DMS153 (cell line): ENCODE measurements at regions not wholly inside any gene's neighbourhood (a gene's known extent, or its start where the extent isn't known, plus 50 kb on each side); places are given as distances from the start of the nearest gene placed in this dataset.
"Not testable (repeated sequence)": the region's sequence is repeated elsewhere in the genome, so short reads cannot be mapped to it uniquely, and the experiment has no call there.

ENCODE experiments used
- DNase-seq: peaks from one replicate; lab custom pipeline; 2025; lab: John Stamatoyannopoulos, UW

DNA sequence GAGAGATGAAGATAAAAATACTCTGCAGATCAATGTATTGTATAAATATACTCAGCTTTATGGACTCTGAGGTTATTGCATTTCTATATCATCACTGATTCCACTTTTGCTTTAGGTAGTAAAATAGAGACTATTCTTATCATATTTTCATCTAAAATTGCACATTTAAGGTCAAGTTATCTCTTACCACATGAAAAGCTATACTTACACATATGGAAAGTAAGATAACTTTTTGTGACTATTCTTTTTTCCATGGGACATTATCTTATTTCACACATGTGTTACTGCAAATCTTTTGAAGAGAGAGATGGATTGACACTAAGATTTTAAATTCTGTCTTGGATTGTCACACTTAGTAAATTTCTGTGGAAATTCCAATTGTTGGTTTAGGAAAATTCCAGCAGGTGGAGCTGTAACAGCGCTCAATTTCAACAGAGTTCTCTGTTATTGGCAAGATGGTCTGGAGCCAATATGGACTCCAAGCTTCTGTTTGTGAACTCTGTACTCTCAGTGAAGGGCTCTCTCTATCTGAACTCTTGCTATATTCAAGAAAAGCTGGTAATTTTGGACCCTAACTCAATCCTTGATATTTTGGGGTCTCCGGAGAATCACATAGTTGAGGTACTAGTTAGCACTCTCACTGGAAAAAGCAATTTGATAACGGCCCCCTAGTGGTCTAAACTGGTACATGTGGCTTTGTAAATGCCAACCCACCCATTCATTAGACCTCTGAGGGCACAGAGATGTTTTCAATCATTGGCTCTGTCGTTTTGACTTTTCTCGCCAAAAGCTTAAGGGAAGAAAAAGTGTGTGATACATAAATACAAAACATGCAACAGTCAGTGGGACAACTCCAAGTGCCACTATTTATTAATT lies 429.7 kb downstream of the ETS1 start:
- DNase-seq = peak; percentile 57

DNA sequence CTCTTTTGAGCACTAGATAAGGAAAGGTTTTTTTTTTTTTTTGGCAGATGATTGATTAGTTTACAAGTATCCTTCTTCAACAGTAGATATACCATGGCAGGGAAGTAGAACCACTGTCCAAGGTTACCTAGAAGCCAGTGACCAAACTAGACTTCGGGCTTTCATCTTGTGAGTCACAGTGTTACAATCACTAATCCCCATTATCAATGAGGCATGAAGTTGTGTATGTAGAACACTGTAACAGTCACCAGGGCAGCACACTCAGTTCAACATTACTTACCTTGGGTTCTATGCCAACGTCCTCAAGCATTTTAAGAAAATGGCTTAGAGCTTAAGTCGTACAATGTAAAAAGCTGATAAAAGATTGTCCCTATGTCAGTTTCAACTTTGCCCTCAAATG lies 430.9 kb downstream of the ETS1 start:
- no peak for DNase-seq

DNA sequence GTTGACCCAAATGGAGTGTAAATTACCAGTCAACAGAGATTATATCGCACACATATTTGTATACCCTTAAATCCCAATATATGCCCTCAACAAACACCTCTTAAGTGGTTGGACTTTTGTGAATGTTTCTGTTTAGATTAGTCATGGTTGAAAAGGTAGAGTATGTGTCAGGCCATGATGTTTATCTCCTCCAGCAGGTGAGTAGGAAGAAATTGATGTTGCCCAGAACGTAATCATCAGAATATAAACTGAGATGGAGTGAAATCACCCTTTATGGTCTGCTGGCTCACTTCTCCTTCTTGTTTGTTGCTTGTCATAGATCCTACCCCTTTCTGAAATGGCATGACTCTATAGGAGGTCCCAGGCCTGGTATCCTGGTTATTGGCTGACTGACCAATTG lies 431.8 kb downstream of the ETS1 start:
- no peak for DNase-seq

DNA sequence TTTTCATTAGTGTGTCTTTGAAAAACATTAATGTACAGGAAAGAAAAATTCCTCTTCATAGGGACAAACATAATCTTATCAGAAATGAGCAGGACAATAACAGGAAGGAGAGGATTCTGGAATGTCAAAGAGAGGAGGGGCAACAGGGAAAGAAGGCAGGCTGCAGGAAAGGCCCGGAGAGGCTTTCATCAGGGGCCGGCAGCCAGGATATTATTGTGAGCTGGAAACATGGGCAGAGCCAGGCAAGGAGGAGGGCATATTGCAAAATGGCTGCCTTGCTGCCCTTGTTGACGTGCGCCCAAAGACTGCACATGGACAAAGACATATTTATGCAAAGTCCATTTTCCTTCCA lies 433.7 kb downstream of the ETS1 start:
- no peak for DNase-seq

DNA sequence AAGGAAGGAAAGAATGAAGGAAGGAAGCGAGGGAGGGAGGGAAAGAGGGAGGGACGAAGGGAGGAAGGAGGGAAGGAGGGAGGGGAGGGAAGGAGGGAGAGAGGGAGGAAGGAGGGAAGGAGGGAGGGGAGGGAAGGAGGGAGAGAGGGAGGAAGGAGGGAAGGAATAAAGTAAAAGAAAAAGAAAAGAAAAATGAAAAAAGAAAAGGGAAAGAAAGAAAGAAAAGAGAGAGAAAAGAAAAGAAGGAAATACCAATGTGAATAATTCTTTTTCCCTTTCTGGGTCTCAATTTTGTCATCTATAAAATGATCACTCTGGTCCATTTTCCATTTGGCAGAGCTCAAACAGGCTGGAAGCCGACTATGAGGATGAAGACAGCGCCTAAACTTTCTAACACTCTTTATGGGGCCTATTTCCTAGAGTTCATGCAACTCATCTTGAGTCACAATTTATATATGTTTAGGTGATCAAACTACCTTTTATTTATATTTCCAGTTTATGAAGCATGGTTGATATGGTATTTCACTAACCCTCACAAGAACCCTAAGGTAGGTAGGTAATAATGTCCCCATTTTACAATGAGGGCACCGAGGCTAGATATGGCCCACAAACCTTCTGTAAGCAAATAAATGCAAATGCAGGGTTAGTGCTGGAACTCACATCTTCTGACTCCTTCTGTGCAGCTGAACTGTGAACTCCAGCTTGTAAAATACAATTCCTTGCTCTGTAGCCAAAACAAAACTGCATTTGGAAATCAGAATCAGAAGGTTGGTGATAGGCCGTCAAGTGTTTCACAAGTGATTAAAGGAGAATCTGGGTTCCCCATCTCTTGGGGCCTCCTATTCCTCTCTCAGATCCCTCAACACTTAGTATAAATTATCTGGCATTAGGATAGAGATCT lies 434.3 kb downstream of the ETS1 start:
- no peak for DNase-seq

DNA sequence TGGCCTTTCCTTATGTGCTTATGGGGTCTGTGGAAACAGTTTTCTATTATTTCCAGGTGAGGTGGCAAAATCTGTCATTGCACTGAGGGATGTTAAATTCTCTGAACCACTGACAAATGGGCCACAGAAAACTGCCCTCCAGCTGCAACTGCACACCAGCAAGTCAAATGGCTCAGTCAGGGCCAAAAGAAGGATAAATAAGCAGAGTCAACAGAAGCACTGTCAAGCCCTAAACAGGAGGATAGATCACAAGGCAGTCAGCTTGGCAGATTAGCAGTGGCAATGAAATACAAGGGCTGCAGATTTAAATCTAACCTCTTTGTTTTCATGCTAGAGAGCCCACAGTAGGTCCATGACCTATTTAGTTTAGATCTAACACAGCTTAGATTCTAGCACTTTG lies 435.6 kb downstream of the ETS1 start:
- no peak for DNase-seq

DNA sequence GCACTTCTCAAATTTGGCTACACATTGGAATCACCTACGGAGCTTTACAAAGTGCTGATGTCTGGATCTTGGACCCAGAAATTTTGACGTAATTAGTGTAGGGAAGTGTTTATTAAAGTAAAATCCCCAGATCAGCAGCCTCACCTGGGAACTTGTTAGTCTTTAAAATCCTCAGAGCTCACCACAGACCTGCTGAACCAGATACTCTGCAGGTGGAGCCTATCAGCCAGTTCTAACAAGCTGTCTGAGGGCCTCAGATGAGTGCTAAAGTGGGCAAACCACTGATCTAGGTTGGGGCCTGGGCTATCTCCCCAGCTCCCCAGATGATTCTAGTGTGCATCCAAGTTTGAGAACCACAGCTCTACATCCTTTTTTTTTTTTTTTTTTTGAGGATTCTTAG lies 436.0 kb downstream of the ETS1 start:
- no peak for DNase-seq

DNA sequence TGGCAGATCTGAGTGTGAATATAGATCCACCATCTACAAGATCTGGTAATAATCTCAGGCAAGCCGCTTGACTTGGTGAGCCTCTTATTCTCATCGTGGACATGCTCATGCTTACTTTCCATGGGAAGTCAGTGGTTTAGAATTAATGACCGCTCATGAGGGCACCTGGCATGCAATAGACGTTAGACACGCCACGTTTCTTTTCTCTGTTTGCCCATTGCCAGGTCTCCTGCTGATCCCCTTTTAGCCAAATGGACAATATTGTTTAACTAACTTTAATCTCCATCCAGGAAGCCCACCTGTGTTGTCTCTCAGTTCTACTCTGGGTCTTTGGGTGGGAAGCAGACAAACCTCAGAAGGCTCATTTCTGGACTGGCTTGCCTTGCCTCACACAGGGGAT lies 439.1 kb downstream of the ETS1 start:
- no peak for DNase-seq

DNA sequence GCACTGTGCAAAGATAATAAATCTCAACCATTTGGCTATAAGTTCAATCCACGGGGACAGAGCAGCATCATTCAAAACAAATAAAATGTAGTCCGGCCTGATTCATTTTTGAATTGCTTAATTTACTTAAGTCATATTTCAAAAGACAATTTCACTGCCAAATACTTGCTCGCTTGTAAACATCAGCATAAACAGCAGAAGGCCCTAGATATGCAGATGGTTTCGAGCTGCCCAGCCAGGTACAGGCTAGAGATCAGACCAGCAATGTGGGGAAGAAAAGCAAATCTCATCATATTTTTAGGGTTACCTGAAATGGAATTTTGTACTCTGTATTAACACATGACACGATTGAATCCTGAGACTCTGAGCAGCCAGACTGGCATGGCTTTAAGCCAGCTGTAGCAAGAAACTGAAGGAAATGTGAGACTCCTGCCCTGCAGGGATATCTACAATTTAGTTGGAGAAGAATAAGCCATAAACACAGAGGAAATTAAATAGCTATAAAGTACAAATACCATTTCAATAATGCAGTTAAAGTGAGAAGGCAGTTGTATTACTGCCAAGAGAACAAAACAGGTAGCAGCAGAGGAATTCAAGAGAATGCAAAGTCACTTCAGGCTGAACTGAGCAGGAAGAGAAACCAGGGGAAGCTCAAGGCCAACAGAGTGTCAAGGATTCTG lies 440.3 kb downstream of the ETS1 start:
- DNase-seq = no peak

DNA sequence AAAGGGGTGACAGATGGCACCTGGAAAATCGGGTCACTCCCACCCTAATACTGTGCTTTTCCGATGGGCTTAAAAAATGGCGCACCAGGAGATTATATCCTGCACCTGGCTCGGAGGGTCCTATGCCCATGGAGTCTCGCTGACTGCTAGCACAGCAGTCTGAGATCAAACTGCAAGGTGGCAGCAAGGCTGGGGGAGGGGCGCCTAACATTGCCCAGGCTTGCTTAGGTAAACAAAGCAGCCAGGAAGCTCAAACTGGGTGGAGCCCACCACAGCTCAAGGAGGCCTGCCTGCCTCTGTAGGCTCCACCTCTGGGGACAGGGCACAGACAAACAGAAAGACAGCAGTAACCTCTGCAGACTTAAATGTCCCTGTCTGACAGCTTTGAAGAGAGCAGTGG lies 447.1 kb downstream of the ETS1 start:
- not testable (repeated sequence) for DNase-seq

DNA sequence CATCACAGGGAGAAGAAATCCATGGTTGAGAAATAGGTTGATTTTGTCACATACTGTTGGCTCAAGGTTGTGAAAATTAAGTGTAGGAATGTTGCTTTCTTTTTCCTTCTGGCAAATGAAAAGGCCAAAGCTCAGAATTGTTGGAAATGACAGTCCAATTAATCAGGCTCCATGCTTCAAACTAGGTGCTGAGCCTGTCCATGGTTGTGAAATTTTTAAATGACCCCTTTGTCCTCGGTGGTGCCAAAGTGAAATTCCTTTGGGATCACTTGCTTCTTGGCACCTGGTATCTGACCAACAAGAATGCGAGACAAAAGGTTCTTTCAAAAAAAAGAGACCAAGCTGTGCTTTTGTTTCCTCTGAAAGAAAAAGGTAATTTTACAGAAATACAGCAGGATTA lies 451.9 kb downstream of the ETS1 start:
- no peak for DNase-seq

DNA sequence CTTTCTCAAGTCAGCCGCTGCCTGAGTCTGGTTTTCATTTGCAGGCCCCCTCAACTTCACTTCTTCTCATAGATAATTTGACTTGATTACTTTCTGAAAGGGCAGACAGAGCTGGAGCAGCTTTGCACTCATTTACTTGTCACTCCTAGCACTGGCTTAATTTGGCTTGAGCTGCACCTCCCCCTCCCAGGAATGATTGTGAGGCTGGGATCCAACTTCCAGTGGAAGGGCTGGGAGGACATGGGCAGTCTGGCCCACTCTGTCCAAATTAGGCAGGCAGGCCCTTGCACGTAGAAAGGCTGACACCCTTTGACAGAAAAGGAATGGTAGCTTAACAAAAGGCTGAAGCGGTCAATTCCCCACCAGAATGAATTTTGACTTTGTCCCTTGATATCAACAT lies 453.9 kb downstream of the ETS1 start:
- no peak for DNase-seq

DNA sequence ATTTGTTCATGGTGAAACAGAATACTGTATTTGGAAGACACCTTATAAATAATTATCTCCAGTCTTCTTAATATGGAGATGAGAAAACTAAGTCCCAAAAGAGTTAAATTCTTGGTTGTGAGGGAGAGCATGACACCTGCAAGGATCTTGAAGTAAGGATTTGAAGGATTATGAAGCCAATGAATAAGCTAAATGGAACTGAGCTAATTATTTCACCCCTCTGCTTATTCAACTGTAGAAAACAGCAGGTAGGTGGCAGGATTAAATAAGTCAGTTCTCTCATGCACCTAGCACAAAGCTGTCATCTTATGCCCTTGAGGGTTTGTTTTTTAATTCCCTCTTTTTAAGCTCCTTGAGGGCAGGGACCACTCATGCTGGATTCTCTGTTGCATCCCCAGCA lies 457.3 kb downstream of the ETS1 start:
- DNase-seq = no peak

DNA sequence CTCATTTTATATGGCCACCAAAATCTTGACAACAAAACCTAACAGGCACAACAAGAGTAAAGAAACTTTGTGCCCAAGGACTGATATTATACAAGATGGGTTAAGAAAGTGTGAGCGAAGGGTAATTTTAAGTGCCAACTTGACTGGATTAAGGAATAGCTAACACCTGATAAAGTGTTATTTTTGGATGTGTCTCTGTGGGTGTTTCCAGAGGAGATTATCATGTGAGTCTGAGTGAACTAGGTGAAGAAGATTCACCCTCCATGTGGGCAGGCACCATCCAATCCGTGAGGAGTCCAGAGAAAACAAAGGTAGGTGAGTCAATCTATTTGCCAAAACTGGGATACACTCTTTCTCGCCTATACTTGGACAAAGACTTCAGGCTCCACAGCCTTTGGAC lies 461.6 kb downstream of the ETS1 start:
- DNase-seq = no peak

DNA sequence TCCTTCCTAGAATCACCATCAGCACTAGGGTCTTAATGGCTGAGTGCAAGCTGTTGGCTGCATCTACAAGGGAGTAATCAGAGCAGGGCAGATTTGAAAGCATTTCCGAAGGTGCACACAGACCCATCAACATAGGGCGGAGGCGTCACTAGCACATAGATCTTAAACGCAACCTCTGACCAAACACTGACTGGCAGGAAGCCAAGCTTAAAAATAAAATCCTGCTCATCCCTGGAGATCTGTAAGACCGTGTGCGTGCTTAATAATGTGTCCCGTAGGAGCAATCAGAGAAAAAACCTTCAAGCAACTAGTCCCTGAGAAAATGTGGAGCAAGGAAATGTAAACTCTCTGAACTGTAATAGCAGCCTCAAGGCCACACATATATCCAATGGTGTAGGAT lies 470.5 kb downstream of the ETS1 start:
- DNase-seq = peak; percentile 33

DNA sequence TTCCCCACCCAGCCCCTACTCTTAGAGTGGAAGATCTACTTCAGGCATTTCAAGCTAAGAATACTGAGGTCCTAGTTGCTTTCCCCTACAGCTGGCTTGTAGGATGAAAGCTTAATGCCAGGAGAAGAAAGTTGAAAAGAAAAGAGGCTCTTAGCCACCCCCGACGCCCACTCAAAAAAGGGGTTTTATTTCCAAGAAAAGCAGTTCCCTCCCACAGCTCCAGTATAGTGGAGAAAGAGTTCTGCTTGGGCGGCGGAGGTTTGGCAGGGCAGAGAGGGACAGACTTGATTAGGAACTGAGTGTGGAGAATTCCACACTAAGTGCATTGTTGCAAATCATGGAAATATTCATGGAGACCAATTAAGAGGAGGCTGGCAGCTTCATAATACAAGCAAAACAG lies 470.9 kb downstream of the ETS1 start:
- no peak for DNase-seq

DNA sequence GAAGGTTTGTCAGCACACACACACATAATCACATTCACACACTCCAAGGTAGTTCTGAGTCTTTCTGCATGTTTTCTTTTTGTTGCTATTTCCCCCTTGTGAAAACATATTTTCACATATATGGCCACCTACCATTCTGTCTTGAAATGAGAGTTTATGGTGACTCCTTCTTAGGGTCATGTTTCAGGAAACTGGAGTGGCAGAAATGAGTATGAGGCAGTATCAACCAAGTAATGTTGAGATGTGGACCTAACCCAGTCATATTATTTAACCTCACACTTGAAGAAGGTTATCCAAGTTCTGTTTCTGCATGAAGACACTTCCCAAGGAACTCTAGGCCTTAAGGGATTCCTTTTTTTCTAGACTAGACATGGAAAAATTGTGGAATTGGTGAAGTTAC lies 481.4 kb downstream of the ETS1 start:
- DNase-seq = no peak

DNA sequence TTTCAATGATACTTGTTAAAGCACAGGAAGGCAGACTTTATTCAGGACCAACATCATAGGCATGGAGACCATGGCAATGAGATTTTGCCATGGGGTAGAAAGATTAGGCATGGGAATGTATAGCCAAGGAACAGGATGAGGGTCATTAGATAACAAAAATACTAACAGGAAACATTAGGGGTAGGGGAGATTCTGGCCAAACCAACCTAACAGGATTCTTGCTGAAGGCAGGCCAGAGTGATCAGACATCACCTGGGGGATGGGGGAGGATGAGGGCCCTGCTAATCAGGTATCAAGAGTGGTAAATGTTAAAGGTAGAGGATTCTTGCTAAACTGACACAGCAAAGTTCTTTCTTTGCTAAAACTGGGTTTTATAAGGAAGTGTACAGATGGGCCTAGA lies 481.8 kb downstream of the ETS1 start:
- DNase-seq = no peak

DNA sequence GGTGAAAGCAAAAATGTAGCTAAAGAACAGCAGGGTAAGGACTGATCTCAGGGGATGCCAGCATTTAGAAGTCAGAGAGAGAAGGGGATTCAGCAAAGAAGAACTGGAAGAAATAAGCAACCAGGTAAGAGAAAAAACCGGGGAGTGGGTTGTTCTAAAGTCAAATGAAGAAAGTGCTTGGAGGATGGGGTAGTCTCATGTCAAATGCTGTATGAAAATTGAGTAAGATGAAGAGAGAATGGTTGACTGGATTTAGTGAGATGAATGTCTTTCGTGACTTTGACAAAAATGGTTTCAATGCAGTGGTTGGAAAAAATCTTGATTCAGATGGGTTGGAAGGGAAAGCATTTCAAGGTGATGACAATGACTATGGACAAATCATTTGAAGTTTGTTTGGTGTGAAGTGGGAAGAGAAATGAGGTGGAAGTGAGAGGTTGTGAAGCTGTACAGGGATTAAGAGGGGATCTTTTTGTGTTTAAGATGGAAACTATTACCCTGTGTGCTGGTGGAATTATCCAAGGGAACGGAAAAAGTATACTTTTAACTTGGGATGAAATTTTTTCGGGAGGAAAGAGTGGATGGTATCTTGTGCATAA lies 484.0 kb downstream of the ETS1 start:
- DNase-seq = no peak

DNA sequence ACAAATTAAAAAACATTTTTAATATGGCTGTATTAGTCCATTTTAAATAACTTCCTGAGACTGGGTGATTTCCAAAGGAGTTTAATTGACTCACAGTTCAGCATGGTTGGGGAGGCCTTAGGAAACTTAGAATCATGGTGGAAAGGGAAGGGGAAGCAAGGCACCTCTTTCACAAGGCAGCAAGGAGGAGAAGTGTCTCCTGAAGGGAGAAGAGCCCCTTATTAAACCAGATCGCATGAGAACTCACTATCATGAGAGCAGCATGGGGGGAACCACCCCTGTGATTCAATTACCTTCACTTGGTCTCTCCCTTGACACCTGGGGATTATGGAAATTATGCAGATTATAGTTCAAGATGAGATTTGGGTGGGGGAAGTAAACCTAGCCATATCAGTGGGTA lies 488.6 kb downstream of the ETS1 start:
- no peak for DNase-seq

DNA sequence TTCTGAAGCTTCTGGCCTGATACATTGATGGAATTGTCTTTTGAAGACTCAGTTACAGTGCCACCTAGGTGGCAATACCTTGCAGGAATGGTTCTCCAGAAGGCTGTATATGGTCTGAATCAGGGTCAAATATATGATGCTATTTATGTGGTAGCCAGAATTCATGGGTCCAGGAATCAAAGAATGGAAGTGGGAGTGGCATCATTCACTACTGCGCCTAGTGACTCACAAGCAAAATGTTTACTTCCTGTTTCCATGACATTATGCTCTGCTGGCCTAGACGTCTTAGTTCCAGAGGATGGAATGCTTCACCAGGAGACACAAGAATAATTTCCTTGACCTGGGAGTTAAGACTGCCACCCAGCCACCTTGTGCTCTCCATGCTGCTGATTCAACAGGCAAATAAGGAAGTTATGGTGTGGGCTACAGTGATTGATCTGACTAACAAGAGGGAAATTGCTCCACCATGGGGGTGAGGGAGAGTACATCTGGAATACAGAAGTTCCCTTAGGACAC lies 491.8 kb downstream of the ETS1 start:
- DNase-seq = no peak

DNA sequence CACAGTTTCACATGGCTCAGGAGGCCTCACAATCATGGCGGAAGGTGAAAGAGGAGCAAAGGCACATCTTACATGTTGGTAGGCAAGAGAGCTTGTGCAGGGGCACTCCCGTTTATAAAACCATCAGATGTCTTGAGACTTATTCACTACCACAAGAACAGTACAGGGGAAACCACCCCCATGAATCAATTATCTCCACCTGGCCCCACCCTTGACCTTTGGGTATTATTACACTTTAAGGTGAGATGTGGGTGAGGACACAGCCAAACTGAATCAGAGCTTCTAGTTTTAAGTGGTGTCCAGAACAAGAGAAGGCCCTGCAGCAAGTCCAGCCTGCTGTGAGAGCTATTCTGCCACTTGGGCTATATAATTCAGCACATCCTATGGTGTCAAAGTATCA lies 493.7 kb downstream of the ETS1 start:
- DNase-seq = no peak
